ENCODE measurements at regions not wholly inside any gene's neighbourhood (a gene's known extent, or its start where the extent isn't known, plus 50 kb on each side); places are given as distances from the start of the nearest gene placed in this dataset.

DNA sequence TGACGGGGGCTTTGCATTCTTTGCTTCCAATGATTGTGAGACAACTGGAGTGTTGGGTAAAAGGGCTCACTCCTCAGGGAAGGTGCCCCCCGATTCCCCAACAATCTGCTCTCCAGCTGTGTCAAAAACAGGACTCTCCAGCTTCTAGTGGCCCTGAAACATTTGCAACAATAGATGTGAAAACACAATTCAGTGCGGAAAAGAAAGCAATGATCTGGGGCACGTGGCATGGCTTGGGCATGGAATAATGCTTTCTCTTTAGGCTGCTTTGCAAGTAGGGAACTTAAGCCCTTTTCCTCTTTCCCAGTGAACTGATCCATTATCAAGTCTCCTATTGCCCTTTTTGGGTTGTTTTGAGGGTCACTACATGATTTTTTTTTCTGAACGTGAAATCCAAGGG, 239.9 kb downstream of the C4orf33 start:
- Histone ChIP-seq H3K36me3 (ENCODE audit: insufficient read depth, low read length, poor library complexity, severe bottlenecking) (no peaks in the 10 kb centered on the region), H3K4me3 (ENCODE audit: low read depth, low read length, poor library complexity, severe bottlenecking) (no peak overlapping the region), H3K27ac (ENCODE audit: low read depth, low read length, poor library complexity, severe bottlenecking) (no peak overlapping the region), H3K27me3 (replicated peaks; ENCODE audit: insufficient read depth, low read depth, low read length, poor library complexity) (no peaks in the 10 kb centered on the region), H3K9me3 (ENCODE audit: low read depth, low read length, poor library complexity, severe bottlenecking) (no peaks in the 10 kb centered on the region), H3K4me1 (ENCODE audit: insufficient read depth, low read length, poor library complexity, severe bottlenecking) (no peaks in the 10 kb centered on the region)
- intact Hi-C loops (cut with micrococcal nuclease; ENCODE audit: unreplicated experiment) = no loop called here
- DNase-seq (ENCODE audit: low spot score) = no peak
- no TSS peak for BruUV-seq (replicated peaks)
- no peak for TF ChIP-seq CTCF (conservative IDR thresholded peaks at IDR 0.05; ENCODE audit: low read depth, low read length)
- ChIA-PET CTCF (no interaction called here), POLR2A (ENCODE audit: low non-redundant PET) (no interaction called here)

- no peaks in the 10 kb centered on the region for H3K36me3 ChIP-seq (ENCODE audit: insufficient read depth, low read length, poor library complexity, severe bottlenecking)
- intact Hi-C loops (cut with micrococcal nuclease; ENCODE audit: unreplicated experiment) = no loop called here
- no peaks in the 10 kb centered on the region for H3K9me3 ChIP-seq (ENCODE audit: low read depth, low read length, poor library complexity, severe bottlenecking)
- DNase-seq (ENCODE audit: low spot score) = no peak
- ChIA-PET CTCF (no interaction called here), POLR2A (ENCODE audit: low non-redundant PET) (no interaction called here)
- H3K27me3 ChIP-seq (replicated peaks; ENCODE audit: insufficient read depth, low read depth, low read length, poor library complexity) = no peaks in the 10 kb centered on the region
- no peak overlapping the region for H3K4me3 ChIP-seq (ENCODE audit: low read depth, low read length, poor library complexity, severe bottlenecking)
- BruUV-seq (replicated peaks) = no TSS peak
- H3K4me1 ChIP-seq (ENCODE audit: insufficient read depth, low read length, poor library complexity, severe bottlenecking) = no peaks in the 10 kb centered on the region
- H3K27ac ChIP-seq (ENCODE audit: low read depth, low read length, poor library complexity, severe bottlenecking) = no peak overlapping the region
- TF ChIP-seq CTCF (conservative IDR thresholded peaks at IDR 0.05; ENCODE audit: low read depth, low read length) (no peak), EZH2 (IDR thresholded peaks at IDR 0.05; ENCODE audit: borderline replicate concordance, low read depth, low read length, poor library complexity, severe bottlenecking) (no peak)
These were observed 240.7 kb downstream of the C4orf33 start for GRCh38 chr4:129336457-129337227.

- intact Hi-C loops (cut with micrococcal nuclease; ENCODE audit: unreplicated experiment) = no loop called here
- no peaks in the 10 kb centered on the region for H3K9me3 ChIP-seq (ENCODE audit: low read depth, low read length, poor library complexity, severe bottlenecking)
- H3K4me1 ChIP-seq (ENCODE audit: insufficient read depth, low read length, poor library complexity, severe bottlenecking) = no peaks in the 10 kb centered on the region
- CTCF ChIA-PET = no interaction called here
- no peak for DNase-seq (ENCODE audit: low spot score)
- H3K27me3 ChIP-seq (replicated peaks; ENCODE audit: insufficient read depth, low read depth, low read length, poor library complexity) = no peaks in the 10 kb centered on the region
- no peak overlapping the region for H3K4me3 ChIP-seq (ENCODE audit: low read depth, low read length, poor library complexity, severe bottlenecking)
- no peak for TF ChIP-seq CTCF (conservative IDR thresholded peaks at IDR 0.05; ENCODE audit: low read depth, low read length)
- BruUV-seq (replicated peaks) = no TSS peak
- H3K27ac ChIP-seq (ENCODE audit: low read depth, low read length, poor library complexity, severe bottlenecking) = no peak overlapping the region
- H3K36me3 ChIP-seq (ENCODE audit: insufficient read depth, low read length, poor library complexity, severe bottlenecking) = no peaks in the 10 kb centered on the region
- POLR2A ChIA-PET (ENCODE audit: low non-redundant PET) = no interaction called here
These were observed 241.3 kb downstream of the C4orf33 start for GRCh38 chr4:129337228-129337620.

All from A673 (cell line).